SK-N-SH (cell line): ENCODE measurements at regions not wholly inside any gene's neighbourhood (a gene's known extent, or its start where the extent isn't known, plus 50 kb on each side); places are given as distances from the start of the nearest gene placed in this dataset.

Experiments
- CTCF ChIA-PET: fragments of 300-600, 350-600 bp; formaldehyde crosslinking; extraction: SDS; loops from one replicate; lab custom pipeline; 2021; lab: Yijun Ruan, JAX
- POLR2A ChIA-PET: fragments of 350-600 bp; sonication (Branson Sonifier 250); formaldehyde crosslinking; extraction: SDS; loops from one replicate; lab custom pipeline; 2020; ENCODE audit warnings: antibody characterized with exemption, inconsistent platforms; lab: Yijun Ruan, JAX
- DNase-seq: peaks from one replicate; pipeline ENCODE4 v3.0.0; 2012
- H2AFZ ChIP-seq: fragments of 200-600 bp; sonication (generic); 2 replicates; pipeline ENCODE4 v1.8.1; 2016; ENCODE audit warnings: antibody characterized with exemption, mild to moderate bottlenecking, low read depth
- H3F3A ChIP-seq: fragments of 200-600 bp; sonication (generic); replicated peaks from 2 replicates; pipeline ENCODE3; 2016; ENCODE audit warnings: antibody characterized with exemption, mild to moderate bottlenecking; ENCODE audit not compliant: insufficient read depth
- H3K27ac ChIP-seq, 2 experiments: fragments of 200-500 bp in 1 of 2; fragments of 200-600 bp in 1 of 2; sonication (Bioruptor generic) in 1 of 2; sonication (generic), shearing (Covaris generic) in 1 of 2; 2 replicates each; pipeline versions ENCODE4 v1.5.1 to v1.6.1; 2014 to 2016; ENCODE audit warnings: low read depth in 2 of 2, inconsistent platforms in 1 of 2, low read length in 1 of 2, mild to moderate bottlenecking in 1 of 2, mixed read lengths in 1 of 2
- H3K27me3 ChIP-seq: fragments of 200-600 bp; sonication (generic), shearing (Covaris generic); 2 replicates; pipeline ENCODE4 v1.6.1; 2016; ENCODE audit warnings: mixed run types; ENCODE audit not compliant: insufficient read depth
- H3K36me3 ChIP-seq, 2 experiments: fragments of 200-500 bp in 1 of 2; fragments of 200-600 bp in 1 of 2; sonication (Bioruptor generic) in 1 of 2; sonication (generic) in 1 of 2; replicated peaks in 1 of 2; 2 replicates each; pipeline versions ENCODE3 to v1.5.1; 2014 to 2016; ENCODE audit warnings: low read length in 1 of 2, mild to moderate bottlenecking in 1 of 2; ENCODE audit not compliant: insufficient read depth in 2 of 2, control insufficient read depth in 1 of 2
- H3K4me1 ChIP-seq, 2 experiments: fragments of 200-500 bp in 1 of 2; fragments of 200-600 bp in 1 of 2; sonication (Bioruptor generic) in 1 of 2; sonication (generic), shearing (Covaris generic) in 1 of 2; 2 replicates each; pipeline versions ENCODE4 v1.5.1 to v1.6.1; 2014 to 2016; ENCODE audit warnings: low read depth in 1 of 2, low read length in 1 of 2, mixed run types in 1 of 2; ENCODE audit not compliant: insufficient read depth in 2 of 2, control insufficient read depth in 1 of 2
- H3K4me2 ChIP-seq: fragments of 200-600 bp; sonication (generic), shearing (Covaris generic); 2 replicates; pipeline ENCODE4 v1.6.1; 2017; ENCODE audit warnings: mixed run types
- H3K4me3 ChIP-seq, 2 experiments: fragments of 200-500 bp in 1 of 2; fragments of 200-600 bp in 1 of 2; sonication (Bioruptor generic) in 1 of 2; sonication (generic), shearing (Covaris generic) in 1 of 2; 2 replicates each; pipeline versions ENCODE4 v1.5.1 to v1.8.1; 2014 to 2016; ENCODE audit warnings: low read depth in 2 of 2, inconsistent platforms in 1 of 2, low read length in 1 of 2, mild to moderate bottlenecking in 1 of 2, mixed read lengths in 1 of 2, moderate library complexity in 1 of 2
- H3K79me2 ChIP-seq: fragments of 200-600 bp; sonication (generic); 2 replicates; pipeline ENCODE4 v1.8.1; 2017; ENCODE audit warnings: mild to moderate bottlenecking; ENCODE audit not compliant: insufficient read depth
- H3K9ac ChIP-seq: fragments of 200-600 bp; sonication (generic); 2 replicates; pipeline ENCODE4 v1.6.1; 2017; ENCODE audit warnings: mixed run types
- H3K9me2 ChIP-seq: fragments of 200-600 bp; sonication (generic); 2 replicates; pipeline ENCODE4 v1.6.1; 2017; ENCODE audit warnings: mixed run types
- H3K9me3 ChIP-seq: fragments of 200-600 bp; sonication (generic); 2 replicates; pipeline ENCODE4 v1.6.1; 2017; ENCODE audit warnings: mixed run types, mild to moderate bottlenecking, moderate library complexity
- H4K20me1 ChIP-seq: fragments of 200-600 bp; sonication (generic); 2 replicates; pipeline ENCODE4 v1.6.1; 2017; ENCODE audit warnings: mild to moderate bottlenecking, mixed run types; ENCODE audit not compliant: insufficient read depth
- ELF1 ChIP-seq: IDR thresholded peaks from 2 replicates; pipeline ENCODE4 v1.4.0; 2012
- IRF3 ChIP-seq: fragments of 150-350 bp; IDR thresholded peaks from 2 replicates; pipeline ENCODE4 v1.6.1; 2016; ENCODE audit warnings: mild to moderate bottlenecking, low read depth, low read length
- MEF2A ChIP-seq: IDR thresholded peaks from 2 replicates; pipeline ENCODE4 v1.4.0; 2012; ENCODE audit warnings: low read depth, borderline replicate concordance
- NFIC ChIP-seq: IDR thresholded peaks from 2 replicates; pipeline ENCODE4 v1.4.0; 2012; ENCODE audit warnings: borderline replicate concordance
- NRF1 ChIP-seq: IDR thresholded peaks from 2 replicates; pipeline ENCODE4 v1.6.1; 2012; ENCODE audit warnings: low read depth, mild to moderate bottlenecking, low read length
- REST ChIP-seq: IDR thresholded peaks from 2 replicates; pipeline ENCODE4 v1.6.1; 2012; ENCODE audit warnings: mild to moderate bottlenecking, low read depth, low read length, moderate library complexity
- TEAD4 ChIP-seq: IDR thresholded peaks from 2 replicates; pipeline ENCODE4 v1.4.0; 2012; ENCODE audit warnings: mild to moderate bottlenecking, borderline replicate concordance; ENCODE audit not compliant: insufficient read depth
- USF2 ChIP-seq: fragments of 150-350 bp; IDR thresholded peaks from 2 replicates; pipeline ENCODE4 v1.6.1; 2017; ENCODE audit warnings: antibody characterized with exemption, low read length, low read depth, borderline replicate concordance
- YY1 ChIP-seq: IDR thresholded peaks from 2 replicates; pipeline ENCODE4 v1.4.0; 2012; ENCODE audit warnings: low read depth, mild to moderate bottlenecking
- WGBS: methylation state at CpG from one replicate; pipeline ENCODE4 v1.1.6; 2017; ENCODE audit warnings: low lambda C conversion rate; 5-methylcytosine and 5-hydroxymethylcytosine counted together

GRCh38 chr21:32947736-32948135 is 78.0 kb upstream of the OLIG2 start:
- Histone ChIP-seq H3K4me1 (no peaks in the 10 kb centered on the region), H3K27ac (no peak overlapping the region), H3K27me3 (peaks cover 35% of the 10 kb centered on the region), H3K79me2 (no peaks in the 10 kb centered on the region), H2AFZ (no peak overlapping the region), H4K20me1 (no peaks in the 10 kb centered on the region), H3K36me3 (no peaks in the 10 kb centered on the region), H3K4me2 (no peak overlapping the region), H3K4me3 (no peak overlapping the region), H3K9me3 (no peaks in the 10 kb centered on the region), H3K9ac (no peak overlapping the region), H3F3A (no peaks in the 10 kb centered on the region), H3K9me2 (no peaks in the 10 kb centered on the region)
- DNase-seq, result no peak
- ChIA-PET POLR2A (no interaction called here), CTCF (interaction anchor here (2.3 kb wide), 1 partner anchor 8 kb away, joined by 23 read pairs; no protein-coding TSS in a partner anchor)
- whole genome bisulfite sequencing, result 0% methylated on average over 1 of the region's 1 CpG
- TF ChIP-seq YY1, result no peak
- no peak for TF ChIP-seq IRF3
- TF ChIP-seq REST, result no peak
- no peak for TF ChIP-seq NRF1
- no peak for TF ChIP-seq TEAD4

GRCh38 chr21:32949701-32950100 is 76.0 kb upstream of the OLIG2 start:
- Histone ChIP-seq H3K9me3 (no peaks in the 10 kb centered on the region), H3K4me1 (no peaks in the 10 kb centered on the region), H4K20me1 (no peaks in the 10 kb centered on the region), H3K27me3 (peaks cover 48% of the 10 kb centered on the region), H3K4me2 (no peak overlapping the region), H3K36me3 (no peaks in the 10 kb centered on the region), H3K27ac (no peak overlapping the region), H3K4me3 (no peak overlapping the region), H3F3A (no peaks in the 10 kb centered on the region), H2AFZ (no peak overlapping the region), H3K9ac (no peak overlapping the region), H3K79me2 (no peaks in the 10 kb centered on the region), H3K9me2 (no peaks in the 10 kb centered on the region)
- 0% methylated on average over 3 of the region's 3 CpGs for WGBS
- ChIA-PET POLR2A (no interaction called here), CTCF (interaction anchor here (0.7 to 2.3 kb wide), 4 partner anchors 10 to 250 kb away, joined by 3 to 23 read pairs (median 4); no protein-coding TSS in a partner anchor)
- no peak for DNase-seq
- no peak for TF ChIP-seq NFIC
- TF ChIP-seq ELF1, result no peak
- no peak for TF ChIP-seq MEF2A
- TF ChIP-seq TEAD4, result no peak
- TF ChIP-seq USF2, result no peak
